GM12875 (cell line): ENCODE measurements at regions not wholly inside any gene's neighbourhood (a gene's known extent, or its start where the extent isn't known, plus 50 kb on each side); places are given as distances from the start of the nearest gene placed in this dataset.

Source experiments
- H3K4me3 ChIP-seq: one replicate; pipeline ENCODE4 v1.5.1; 2011; ENCODE audit warnings: low read depth, low read length, control low read depth
- TF ChIP-seq, protein P1 (sequence below): IDR thresholded peaks from 2 replicates; pipeline ENCODE4 v1.5.1; 2011; ENCODE audit warnings: low read depth, mild to moderate bottlenecking, control low read depth, inconsistent platforms, low read length, moderate library complexity, borderline replicate concordance; ENCODE audit not compliant: insufficient read depth

DNA sequence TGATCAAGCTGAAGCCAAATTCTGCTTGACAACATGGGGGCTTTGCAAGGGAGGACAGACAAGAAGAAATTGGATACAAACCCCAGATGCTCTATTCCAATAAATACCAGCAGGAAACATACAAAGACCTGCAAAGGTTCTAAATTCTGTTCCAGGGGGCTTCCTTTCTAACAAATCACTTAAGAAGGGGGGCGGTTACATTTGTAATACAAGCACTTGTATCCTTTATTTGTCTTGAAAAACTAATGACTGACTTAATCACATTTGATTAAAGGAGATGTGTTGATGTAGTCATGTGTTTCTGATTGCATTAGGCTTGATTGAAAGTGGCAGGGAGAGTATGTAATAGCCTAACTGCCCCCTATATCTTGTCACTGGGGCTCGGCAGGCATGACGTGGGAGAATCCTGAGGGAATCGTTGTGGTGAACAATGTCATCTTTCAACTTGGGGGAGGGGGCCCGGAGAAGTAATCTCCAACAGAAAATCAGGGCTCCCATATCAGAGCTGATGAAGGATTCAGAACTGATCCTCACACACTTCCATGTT is 361.7 kb downstream of the INSC start:
- no peak overlapping the region for H3K4me3 ChIP-seq
- TF ChIP-seq, protein P1, sequence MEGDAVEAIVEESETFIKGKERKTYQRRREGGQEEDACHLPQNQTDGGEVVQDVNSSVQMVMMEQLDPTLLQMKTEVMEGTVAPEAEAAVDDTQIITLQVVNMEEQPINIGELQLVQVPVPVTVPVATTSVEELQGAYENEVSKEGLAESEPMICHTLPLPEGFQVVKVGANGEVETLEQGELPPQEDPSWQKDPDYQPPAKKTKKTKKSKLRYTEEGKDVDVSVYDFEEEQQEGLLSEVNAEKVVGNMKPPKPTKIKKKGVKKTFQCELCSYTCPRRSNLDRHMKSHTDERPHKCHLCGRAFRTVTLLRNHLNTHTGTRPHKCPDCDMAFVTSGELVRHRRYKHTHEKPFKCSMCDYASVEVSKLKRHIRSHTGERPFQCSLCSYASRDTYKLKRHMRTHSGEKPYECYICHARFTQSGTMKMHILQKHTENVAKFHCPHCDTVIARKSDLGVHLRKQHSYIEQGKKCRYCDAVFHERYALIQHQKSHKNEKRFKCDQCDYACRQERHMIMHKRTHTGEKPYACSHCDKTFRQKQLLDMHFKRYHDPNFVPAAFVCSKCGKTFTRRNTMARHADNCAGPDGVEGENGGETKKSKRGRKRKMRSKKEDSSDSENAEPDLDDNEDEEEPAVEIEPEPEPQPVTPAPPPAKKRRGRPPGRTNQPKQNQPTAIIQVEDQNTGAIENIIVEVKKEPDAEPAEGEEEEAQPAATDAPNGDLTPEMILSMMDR, result no peak

DNA sequence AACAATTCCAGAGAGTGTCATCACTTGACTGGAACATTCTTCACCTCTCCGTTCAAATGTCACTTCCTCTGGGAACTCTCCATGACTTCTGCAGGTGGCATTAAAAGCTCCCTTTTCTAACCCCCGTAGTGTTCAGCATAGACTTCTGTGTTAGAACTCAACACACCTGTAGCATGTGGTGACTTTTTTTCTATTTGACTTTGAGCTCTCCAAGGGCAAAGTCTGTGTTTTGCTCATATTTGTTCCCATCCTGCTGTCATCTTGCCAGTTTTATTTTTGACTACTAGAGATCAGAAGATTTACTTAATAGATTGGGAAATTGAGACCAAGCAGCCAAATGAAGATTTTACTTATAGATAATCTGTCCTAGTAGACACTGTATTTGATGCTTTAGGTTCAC is 367.1 kb downstream of the INSC start:
- TF ChIP-seq, protein P1, result no peak
- H3K4me3 ChIP-seq, result no peak overlapping the region

DNA sequence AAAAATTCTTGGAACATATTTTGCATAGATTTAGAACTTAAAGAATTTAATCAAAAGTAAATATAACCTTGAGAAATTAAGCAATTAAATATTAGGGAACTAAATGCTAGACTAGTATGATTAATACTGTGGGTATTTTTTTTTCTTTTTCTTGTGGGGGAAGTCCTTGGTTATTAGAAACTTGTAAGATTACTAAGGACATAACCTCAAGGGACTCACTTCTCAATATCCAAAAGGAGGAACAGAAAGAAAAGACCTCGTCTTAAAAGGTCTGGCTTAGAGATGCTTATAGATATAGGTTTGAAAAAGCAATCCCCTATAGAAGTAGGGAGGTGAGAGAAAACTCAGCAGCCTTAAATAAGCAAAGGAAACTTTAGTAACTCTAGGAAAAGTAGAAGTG is 368.5 kb downstream of the INSC start:
- H3K4me3 ChIP-seq, result no peak overlapping the region
- TF ChIP-seq, protein P1, result no peak

DNA sequence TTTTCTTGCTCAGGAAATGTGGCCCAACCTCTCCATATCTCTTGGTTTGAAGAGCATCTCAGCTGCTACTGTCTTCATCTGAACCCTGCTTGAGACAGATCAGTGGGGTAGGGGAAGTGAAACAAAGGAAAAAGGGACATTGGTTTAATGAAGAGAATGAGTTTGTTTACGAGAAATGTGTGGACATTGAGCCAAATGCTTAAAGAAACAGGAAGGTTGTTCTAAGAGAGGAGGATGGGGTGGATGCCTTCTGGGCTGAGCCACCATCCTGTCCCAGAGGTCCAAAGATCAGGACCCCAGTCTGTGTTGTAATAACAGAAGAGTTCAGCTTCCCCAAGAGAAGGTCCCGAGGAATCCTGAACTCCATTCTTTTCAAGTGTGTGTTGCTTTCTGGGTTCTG is 369.7 kb downstream of the INSC start:
- no peak overlapping the region for H3K4me3 ChIP-seq
- TF ChIP-seq, protein P1, result no peak

DNA sequence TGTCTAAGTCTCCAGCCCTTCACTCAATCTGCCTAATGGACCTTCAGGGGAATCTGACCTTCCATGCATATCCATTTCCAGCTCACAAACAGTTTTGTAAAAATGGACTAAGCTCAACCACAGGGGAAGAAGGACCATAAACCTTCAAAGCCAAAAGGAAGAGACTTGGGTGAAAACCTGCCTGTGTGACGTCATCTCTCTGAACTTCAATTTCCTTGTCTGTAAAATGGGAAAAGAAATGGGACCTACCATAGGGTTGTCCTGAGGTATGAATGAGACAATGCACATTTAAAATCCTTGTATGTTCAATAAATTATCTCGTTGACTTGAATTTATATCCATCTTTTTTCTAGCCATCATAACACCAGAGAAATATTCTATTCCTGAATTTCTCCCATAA is 370.7 kb downstream of the INSC start:
- H3K4me3 ChIP-seq, result no peak overlapping the region
- TF ChIP-seq, protein P1, result no peak

DNA sequence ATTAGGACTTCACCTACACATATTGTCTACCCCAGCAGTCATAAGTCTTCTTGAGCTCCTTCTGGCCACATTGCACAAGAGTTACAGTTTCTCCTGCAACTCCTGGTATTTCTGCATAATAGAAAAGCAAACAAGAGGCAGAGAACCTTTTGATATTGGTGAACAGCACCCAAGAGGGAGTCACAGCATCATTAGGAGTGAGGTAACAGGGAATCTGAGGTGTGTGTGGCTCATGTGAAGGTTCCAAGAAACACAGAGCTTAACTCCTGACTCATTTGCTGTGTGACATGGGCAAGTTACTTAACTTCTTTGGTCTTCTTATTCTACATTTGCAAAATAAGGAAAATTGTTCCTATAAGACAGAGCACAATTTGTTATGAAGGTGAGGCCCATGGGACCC is 374.6 kb downstream of the INSC start:
- TF ChIP-seq, protein P1, result no peak
- H3K4me3 ChIP-seq, result no peak overlapping the region

DNA sequence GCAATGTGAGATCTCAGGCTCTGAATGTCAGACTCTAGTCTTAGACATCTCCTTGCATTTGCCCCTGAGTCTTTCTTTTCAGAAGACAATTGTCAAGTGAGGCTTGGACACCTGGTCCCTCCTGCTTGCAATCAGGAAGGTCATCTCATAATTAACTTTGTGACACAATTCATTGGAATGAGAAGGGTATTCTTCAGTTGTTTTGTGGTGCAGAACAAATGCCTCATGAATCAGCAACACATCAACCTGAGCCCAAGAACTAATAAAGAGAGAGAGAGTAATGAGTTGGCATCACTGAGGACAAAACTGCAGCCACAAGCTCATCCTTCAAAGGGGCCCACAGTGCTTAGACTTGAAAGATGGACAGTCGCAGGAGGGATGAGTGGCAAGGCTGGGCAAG is 375.8 kb downstream of the INSC start:
- H3K4me3 ChIP-seq, result no peak overlapping the region
- TF ChIP-seq, protein P1, result no peak
